TTC549 (cell line): ENCODE measurements at regions not wholly inside any gene's neighbourhood (a gene's known extent, or its start where the extent isn't known, plus 50 kb on each side); places are given as distances from the start of the nearest gene placed in this dataset.

ENCODE experiments used
- FAIRE-seq: peaks from 2 replicates; lab custom pipeline; 2012; peaks lifted over from hg19 to GRCh38; lab: Jason Lieb, UNC

- FAIRE-seq: no peak
Observed at GRCh38 chr11:115036406-115037180, 358.3 kb downstream of the NXPE2 start.

- FAIRE-seq: no peak
Observed at GRCh38 chr11:115042002-115042401, 363.7 kb downstream of the NXPE2 start.

GRCh38 chr11:115047631-115048030 is 369.3 kb downstream of the NXPE2 start:
- no peak for FAIRE-seq

GRCh38 chr11:115049796-115050195 is 371.5 kb downstream of the NXPE2 start:
- no peak for FAIRE-seq

GRCh38 chr11:115050756-115051155 is 372.4 kb downstream of the NXPE2 start:
- no peak for FAIRE-seq

GRCh38 chr11:115051938-115052590 is 373.7 kb downstream of the NXPE2 start:
- FAIRE-seq: no peak

GRCh38 chr11:115052601-115053000 is 374.3 kb downstream of the NXPE2 start:
- FAIRE-seq: no peak

- no peak for FAIRE-seq
Observed at GRCh38 chr11:115054570-115055538, 376.5 kb downstream of the NXPE2 start.

- no peak for FAIRE-seq
Observed at GRCh38 chr11:115056514-115056913, 378.2 kb downstream of the NXPE2 start.

- no peak for FAIRE-seq
Observed at GRCh38 chr11:115060840-115061239, 382.5 kb downstream of the NXPE2 start.

GRCh38 chr11:115065314-115065713 is 387.0 kb downstream of the NXPE2 start:
- FAIRE-seq: no peak

GRCh38 chr11:115065830-115066664 is 387.7 kb downstream of the NXPE2 start:
- FAIRE-seq: no peak

- no peak for FAIRE-seq
Observed at GRCh38 chr11:115067471-115067870, 389.1 kb downstream of the NXPE2 start.

GRCh38 chr11:115067900-115068530 is 389.7 kb downstream of the NXPE2 start:
- no peak for FAIRE-seq

- no peak for FAIRE-seq
Observed at GRCh38 chr11:115069599-115069998, 391.3 kb downstream of the NXPE2 start.

- no peak for FAIRE-seq
Observed at GRCh38 chr11:115075356-115075755, 397.0 kb downstream of the NXPE2 start.

- no peak for FAIRE-seq
Observed at GRCh38 chr11:115077740-115078139, 399.4 kb downstream of the NXPE2 start.

GRCh38 chr11:115078461-115079438 is 400.4 kb downstream of the NXPE2 start:
- no peak for FAIRE-seq

GRCh38 chr11:115080923-115081680 is 402.8 kb downstream of the NXPE2 start:
- FAIRE-seq: no peak
